ENCODE measurements at regions not wholly inside any gene's neighbourhood (a gene's known extent, or its start where the extent isn't known, plus 50 kb on each side); places are given as distances from the start of the nearest gene placed in this dataset.

- Histone ChIP-seq H2AFZ (ENCODE audit: low read depth, low read length) (no peak overlapping the region), H3K9me3 (ENCODE audit: low read length) (no peaks in the 10 kb centered on the region), H3K79me2 (replicated peaks; ENCODE audit: insufficient read depth, low read length) (no peaks in the 10 kb centered on the region), H3K4me2 (ENCODE audit: low read length) (no peak overlapping the region), H3F3A (ENCODE audit: insufficient read depth, low read length, poor library complexity, severe bottlenecking) (no peaks in the 10 kb centered on the region), H3K4me3 (ENCODE audit: low read length) (no peak overlapping the region), H3K27me3 (ENCODE audit: insufficient read depth, low read depth, low read length) (no peaks in the 10 kb centered on the region), H4K20me1 (ENCODE audit: insufficient read depth) (no peaks in the 10 kb centered on the region), H3K9ac (ENCODE audit: low read length) (no peak overlapping the region), H3K9me2 (ENCODE audit: insufficient read depth, low read length) (no peaks in the 10 kb centered on the region), H3K36me3 (ENCODE audit: insufficient read depth, low read length) (no peaks in the 10 kb centered on the region), H3K27ac (ENCODE audit: low read length) (no peak overlapping the region)
- TF ChIP-seq SMC3 (conservative IDR thresholded peaks at IDR 0.05; ENCODE audit: poor library complexity) (no peak), EZH2 (IDR thresholded peaks at IDR 0.05; ENCODE audit: borderline replicate concordance, insufficient read depth, low read length, poor library complexity, severe bottlenecking) (no peak), RAD21 (conservative IDR thresholded peaks at IDR 0.05) (no peak), MXI1 (conservative IDR thresholded peaks at IDR 0.05; ENCODE audit: poor library complexity, severe bottlenecking) (no peak), CTCF (IDR thresholded peaks at IDR 0.05; ENCODE audit: poor library complexity, severe bottlenecking) (no peak)
Observed at GRCh38 chr20:52675375-52675774, 296.8 kb upstream of the TSHZ2 start.

- TF ChIP-seq POLR2AphosphoS5 (IDR thresholded peaks at IDR 0.05) (no peak), MXI1 (conservative IDR thresholded peaks at IDR 0.05; ENCODE audit: poor library complexity, severe bottlenecking) (no peak), CTCF (IDR thresholded peaks at IDR 0.05; ENCODE audit: poor library complexity, severe bottlenecking) (no peak), TAF1 (IDR thresholded peaks at IDR 0.05; ENCODE audit: low read depth) (no peak), EP300 (conservative IDR thresholded peaks at IDR 0.05; ENCODE audit: poor library complexity, severe bottlenecking) (no peak), REST (IDR thresholded peaks at IDR 0.05; ENCODE audit: borderline replicate concordance) (no peak), RAD21 (conservative IDR thresholded peaks at IDR 0.05) (no peak), SMC3 (conservative IDR thresholded peaks at IDR 0.05; ENCODE audit: poor library complexity) (no peak), EZH2 (IDR thresholded peaks at IDR 0.05; ENCODE audit: borderline replicate concordance, insufficient read depth, low read length, poor library complexity, severe bottlenecking) (no peak)
- Histone ChIP-seq H3K9me2 (ENCODE audit: insufficient read depth, low read length) (no peaks in the 10 kb centered on the region), H3K27ac (ENCODE audit: low read length) (no peak overlapping the region), H4K20me1 (ENCODE audit: insufficient read depth) (no peaks in the 10 kb centered on the region), H2AFZ (ENCODE audit: low read depth, low read length) (no peak overlapping the region), H3K36me3 (ENCODE audit: insufficient read depth, low read length) (no peaks in the 10 kb centered on the region), H3K4me3 (ENCODE audit: low read length) (no peak overlapping the region), H3F3A (ENCODE audit: insufficient read depth, low read length, poor library complexity, severe bottlenecking) (no peaks in the 10 kb centered on the region), H3K9ac (ENCODE audit: low read length) (no peak overlapping the region), H3K4me2 (ENCODE audit: low read length) (no peak overlapping the region), H3K9me3 (ENCODE audit: low read length) (no peaks in the 10 kb centered on the region), H3K79me2 (replicated peaks; ENCODE audit: insufficient read depth, low read length) (no peaks in the 10 kb centered on the region), H3K27me3 (ENCODE audit: insufficient read depth, low read depth, low read length) (no peaks in the 10 kb centered on the region)
Observed at GRCh38 chr20:52668626-52669025, 303.5 kb upstream of the TSHZ2 start.
